HFF-Myc (cell line): ENCODE measurements at regions not wholly inside any gene's neighbourhood (a gene's known extent, or its start where the extent isn't known, plus 50 kb on each side); places are given as distances from the start of the nearest gene placed in this dataset.

Source experiments
- DNase-seq: peaks from one replicate; pipeline ENCODE4 v3.0.0-alpha.2; 2011; ENCODE audit warnings: low read depth; ENCODE audit errors: extremely low read depth
- H3K4me3 ChIP-seq: replicated peaks from 2 replicates; pipeline ENCODE4 v1.5.1; 2011; ENCODE audit warnings: low read depth, mild to moderate bottlenecking, control low read depth, low read length
- TF ChIP-seq, protein P1 (sequence below): IDR thresholded peaks from 2 replicates; pipeline ENCODE4 v1.5.1; 2012; ENCODE audit warnings: mild to moderate bottlenecking, low read depth, low read length, control low read depth; ENCODE audit errors: missing control alignments

DNA sequence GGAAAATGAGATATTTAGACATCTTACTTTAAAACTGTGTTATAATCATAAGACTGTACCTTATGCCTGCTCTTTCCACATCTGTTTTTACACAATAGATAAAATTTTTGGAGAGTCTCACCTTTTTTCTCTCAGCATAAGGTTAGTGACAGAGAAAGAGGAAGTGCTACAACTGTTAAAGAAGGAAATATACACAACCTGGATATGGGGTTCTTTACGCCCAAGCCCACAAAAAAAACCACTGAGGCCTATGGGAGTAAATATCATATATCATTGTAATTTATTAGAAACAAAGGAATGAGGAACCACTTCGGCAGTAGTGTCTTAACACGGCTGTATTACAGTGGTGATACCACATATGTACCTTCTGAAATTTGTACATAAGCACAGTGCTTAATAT, 265.9 kb upstream of the GK2 start:
- TF ChIP-seq, protein P1, sequence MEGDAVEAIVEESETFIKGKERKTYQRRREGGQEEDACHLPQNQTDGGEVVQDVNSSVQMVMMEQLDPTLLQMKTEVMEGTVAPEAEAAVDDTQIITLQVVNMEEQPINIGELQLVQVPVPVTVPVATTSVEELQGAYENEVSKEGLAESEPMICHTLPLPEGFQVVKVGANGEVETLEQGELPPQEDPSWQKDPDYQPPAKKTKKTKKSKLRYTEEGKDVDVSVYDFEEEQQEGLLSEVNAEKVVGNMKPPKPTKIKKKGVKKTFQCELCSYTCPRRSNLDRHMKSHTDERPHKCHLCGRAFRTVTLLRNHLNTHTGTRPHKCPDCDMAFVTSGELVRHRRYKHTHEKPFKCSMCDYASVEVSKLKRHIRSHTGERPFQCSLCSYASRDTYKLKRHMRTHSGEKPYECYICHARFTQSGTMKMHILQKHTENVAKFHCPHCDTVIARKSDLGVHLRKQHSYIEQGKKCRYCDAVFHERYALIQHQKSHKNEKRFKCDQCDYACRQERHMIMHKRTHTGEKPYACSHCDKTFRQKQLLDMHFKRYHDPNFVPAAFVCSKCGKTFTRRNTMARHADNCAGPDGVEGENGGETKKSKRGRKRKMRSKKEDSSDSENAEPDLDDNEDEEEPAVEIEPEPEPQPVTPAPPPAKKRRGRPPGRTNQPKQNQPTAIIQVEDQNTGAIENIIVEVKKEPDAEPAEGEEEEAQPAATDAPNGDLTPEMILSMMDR, result no peak
- H3K4me3 ChIP-seq, result no peak overlapping the region
- no peak for DNase-seq

- TF ChIP-seq, protein P1, result no peak
- DNase-seq, result no peak
Measured at GRCh38 chr4:79673377-79673776, 265.3 kb upstream of the GK2 start.

GRCh38 chr4:79666875-79667274, 258.8 kb upstream of the GK2 start:
- DNase-seq, result no peak
- TF ChIP-seq, protein P1, result no peak
- H3K4me3 ChIP-seq, result no peak overlapping the region

More at GRCh38 chr4:79673377-79673776, 265.3 kb upstream of the GK2 start:
- no peak overlapping the region for H3K4me3 ChIP-seq

DNA sequence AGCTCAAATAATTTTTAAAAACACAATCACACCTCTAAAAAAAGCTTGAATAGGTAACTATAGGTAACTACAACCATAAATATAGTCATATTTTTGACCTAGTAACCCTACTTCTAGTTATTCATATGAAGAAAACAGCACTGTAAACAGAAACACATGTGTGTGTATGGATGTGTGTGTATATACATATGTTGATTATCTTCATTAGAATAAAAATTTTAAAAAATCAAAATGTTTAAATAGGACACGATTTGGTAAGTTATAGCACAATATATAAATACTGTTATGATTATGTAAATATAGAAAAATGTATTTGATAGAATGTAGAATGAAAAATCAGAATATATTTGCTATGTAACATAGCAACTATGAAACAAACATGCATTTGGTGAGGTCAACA, 258.1 kb upstream of the GK2 start:
- TF ChIP-seq, protein P1, result no peak
- no peak for DNase-seq
- no peak overlapping the region for H3K4me3 ChIP-seq

DNA sequence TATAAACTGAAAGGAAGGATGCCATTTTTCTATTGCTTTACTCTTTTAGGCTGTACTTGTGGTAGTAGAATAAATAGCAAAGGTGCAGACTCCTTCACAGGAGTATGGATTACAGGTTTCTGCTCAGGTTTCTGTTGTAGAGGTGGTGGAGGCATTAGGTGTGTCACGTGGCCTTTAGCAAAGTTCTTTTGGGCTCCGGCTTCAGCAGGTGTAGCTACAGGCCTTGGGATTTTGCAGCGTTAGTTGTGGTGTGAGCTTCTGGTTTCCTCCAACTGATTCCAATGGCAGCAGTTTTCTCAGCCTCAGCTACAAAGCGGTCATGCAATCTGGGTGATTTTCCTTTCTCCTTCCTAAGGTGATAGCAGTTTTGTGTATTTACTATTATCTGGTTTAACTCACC, 255.8 kb upstream of the GK2 start:
- no peak for DNase-seq
- no peak overlapping the region for H3K4me3 ChIP-seq
- TF ChIP-seq, protein P1, result no peak

DNA sequence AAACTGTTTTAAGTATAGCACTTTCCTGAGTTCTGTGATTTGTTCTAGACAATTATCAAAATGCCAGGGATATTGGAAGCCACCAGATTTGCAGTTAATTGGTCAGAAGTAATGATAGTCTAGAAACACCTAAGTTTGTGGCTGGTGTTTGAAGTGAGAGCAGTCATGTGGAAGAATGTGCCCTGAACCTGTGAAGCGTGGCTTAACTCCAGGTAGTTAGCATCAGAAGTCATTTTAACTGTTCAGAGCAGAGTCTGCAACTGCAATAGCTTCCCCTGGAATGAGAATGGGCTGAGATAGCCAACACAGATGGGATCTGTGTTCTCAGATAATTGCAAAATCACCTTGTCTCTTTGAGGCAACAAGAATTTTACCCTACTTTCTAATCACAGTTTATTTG, 255.1 kb upstream of the GK2 start:
- H3K4me3 ChIP-seq, result no peak overlapping the region
- TF ChIP-seq, protein P1, result no peak
- no peak for DNase-seq

- DNase-seq, result no peak
- TF ChIP-seq, protein P1, result no peak
- no peak overlapping the region for H3K4me3 ChIP-seq
Measured at GRCh38 chr4:79662651-79663050, 254.6 kb upstream of the GK2 start.
